ENCODE measurements at regions not wholly inside any gene's neighbourhood (a gene's known extent, or its start where the extent isn't known, plus 50 kb on each side); places are given as distances from the start of the nearest gene placed in this dataset.

DNA sequence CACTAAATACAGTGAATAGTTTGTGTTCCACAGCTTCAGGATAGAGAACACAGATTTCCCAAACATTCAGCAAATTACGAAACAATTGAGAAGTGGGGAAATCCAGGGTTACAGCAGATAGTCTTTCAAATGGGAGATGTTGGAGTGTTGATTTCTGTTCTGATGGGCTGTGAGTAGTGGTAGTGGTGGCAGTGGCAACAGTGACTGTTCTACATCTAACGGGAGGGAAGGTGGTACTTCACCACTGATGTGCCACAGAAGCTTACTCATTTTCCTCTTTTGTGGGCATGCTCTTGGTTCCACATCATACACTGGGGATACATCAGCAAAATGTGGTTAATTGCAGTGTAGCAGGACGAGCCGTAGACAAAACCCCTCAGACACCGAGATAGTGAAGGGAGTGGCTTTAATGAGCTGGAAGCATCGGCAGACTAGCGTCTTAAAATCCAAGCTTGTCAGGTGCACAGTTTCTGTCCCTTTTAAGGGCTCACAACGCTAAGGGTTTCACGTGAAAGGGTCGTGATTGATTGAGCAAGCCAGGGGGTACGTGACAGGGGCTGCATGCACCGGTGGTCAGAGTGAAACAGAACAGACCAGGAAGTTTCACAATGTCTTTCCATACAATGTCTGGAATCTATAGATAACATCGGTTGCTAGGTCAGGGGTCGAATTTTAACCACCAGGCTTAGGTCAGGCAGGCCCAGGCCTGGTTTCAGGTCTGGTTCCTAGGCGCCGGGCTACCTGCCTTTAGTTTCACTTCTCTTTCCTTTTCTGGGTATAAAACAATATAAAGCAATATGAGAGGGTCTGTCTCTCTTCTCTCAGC lies 330.6 kb upstream of the FBXO33 start:
- TF ChIP-seq, protein P1, sequence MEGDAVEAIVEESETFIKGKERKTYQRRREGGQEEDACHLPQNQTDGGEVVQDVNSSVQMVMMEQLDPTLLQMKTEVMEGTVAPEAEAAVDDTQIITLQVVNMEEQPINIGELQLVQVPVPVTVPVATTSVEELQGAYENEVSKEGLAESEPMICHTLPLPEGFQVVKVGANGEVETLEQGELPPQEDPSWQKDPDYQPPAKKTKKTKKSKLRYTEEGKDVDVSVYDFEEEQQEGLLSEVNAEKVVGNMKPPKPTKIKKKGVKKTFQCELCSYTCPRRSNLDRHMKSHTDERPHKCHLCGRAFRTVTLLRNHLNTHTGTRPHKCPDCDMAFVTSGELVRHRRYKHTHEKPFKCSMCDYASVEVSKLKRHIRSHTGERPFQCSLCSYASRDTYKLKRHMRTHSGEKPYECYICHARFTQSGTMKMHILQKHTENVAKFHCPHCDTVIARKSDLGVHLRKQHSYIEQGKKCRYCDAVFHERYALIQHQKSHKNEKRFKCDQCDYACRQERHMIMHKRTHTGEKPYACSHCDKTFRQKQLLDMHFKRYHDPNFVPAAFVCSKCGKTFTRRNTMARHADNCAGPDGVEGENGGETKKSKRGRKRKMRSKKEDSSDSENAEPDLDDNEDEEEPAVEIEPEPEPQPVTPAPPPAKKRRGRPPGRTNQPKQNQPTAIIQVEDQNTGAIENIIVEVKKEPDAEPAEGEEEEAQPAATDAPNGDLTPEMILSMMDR (IDR thresholded peaks at IDR 0.05; ENCODE audit: control insufficient read depth, extremely low read depth, insufficient read depth) = no peak
- no peak for DNase-seq (ENCODE audit: low read depth)
- H3K4me3 ChIP-seq (ENCODE audit: low read depth, low read length) = no peak overlapping the region

DNA sequence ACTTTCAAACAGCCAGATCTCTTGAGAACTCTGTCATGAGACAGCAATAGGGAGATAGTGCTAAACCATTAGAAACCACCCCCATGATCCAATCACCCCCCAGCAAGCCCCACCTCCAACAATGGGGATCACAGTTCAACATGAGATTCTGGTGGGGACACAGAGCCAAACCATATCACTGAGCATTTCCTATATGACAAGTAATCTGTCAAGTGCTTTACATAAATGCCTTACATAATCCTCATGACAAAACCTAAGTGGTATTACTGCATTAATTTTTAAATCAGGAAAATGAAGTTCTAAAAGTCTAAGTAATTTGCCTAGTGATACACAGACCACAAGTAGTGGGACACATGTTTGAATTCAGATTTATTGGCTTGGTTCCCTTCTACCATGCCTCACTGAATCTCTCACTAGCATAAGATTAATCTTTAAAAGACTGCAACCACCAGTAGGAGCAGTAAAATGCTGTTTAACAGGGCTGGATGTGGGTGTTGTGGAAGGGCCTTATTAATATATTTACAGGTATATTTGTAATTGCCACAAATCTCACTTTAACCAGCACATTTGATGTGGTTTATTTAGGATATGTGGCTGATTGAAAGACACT lies 323.1 kb upstream of the FBXO33 start:
- no peak for DNase-seq (ENCODE audit: low read depth)
- no peak overlapping the region for H3K4me3 ChIP-seq (ENCODE audit: low read depth, low read length)
- TF ChIP-seq, protein P1 (IDR thresholded peaks at IDR 0.05; ENCODE audit: control insufficient read depth, extremely low read depth, insufficient read depth) = no peak

- TF ChIP-seq, protein P1 (IDR thresholded peaks at IDR 0.05; ENCODE audit: control insufficient read depth, extremely low read depth, insufficient read depth) = no peak
- no peak for DNase-seq (ENCODE audit: low read depth)
- no peak overlapping the region for H3K4me3 ChIP-seq (ENCODE audit: low read depth, low read length)
These were observed 308.2 kb upstream of the FBXO33 start for GRCh38 chr14:39740454-39740853.

- TF ChIP-seq, protein P1 (IDR thresholded peaks at IDR 0.05; ENCODE audit: control insufficient read depth, extremely low read depth, insufficient read depth) = no peak
These were observed 307.6 kb upstream of the FBXO33 start for GRCh38 chr14:39739796-39740195.

DNA sequence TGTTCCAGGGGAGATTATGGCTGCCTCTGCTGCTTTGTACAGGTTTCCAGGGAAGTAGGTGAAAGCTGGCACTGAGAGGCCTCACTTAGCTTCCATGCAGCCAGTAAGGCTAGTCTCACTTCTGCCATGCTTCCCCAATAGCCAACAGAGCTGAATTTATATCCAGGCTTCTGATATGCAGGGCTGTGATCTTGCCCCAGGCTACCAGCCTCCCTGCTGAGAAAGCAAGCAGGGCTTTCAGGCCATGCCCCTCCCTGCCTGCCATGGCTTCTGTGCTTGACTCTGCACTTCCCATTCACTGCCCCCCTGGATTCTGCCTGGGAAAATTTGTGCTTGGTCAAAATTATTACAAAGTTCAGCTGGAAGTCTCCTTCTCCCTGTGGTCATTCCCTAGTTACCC lies 302.1 kb upstream of the FBXO33 start:
- no peak for DNase-seq (ENCODE audit: low read depth)
- TF ChIP-seq, protein P1 (IDR thresholded peaks at IDR 0.05; ENCODE audit: control insufficient read depth, extremely low read depth, insufficient read depth) = no peak

More at GRCh38 chr14:39739796-39740195, 307.6 kb upstream of the FBXO33 start:
- DNase-seq (ENCODE audit: low read depth) = no peak
- H3K4me3 ChIP-seq (ENCODE audit: low read depth, low read length) = no peak overlapping the region

DNA sequence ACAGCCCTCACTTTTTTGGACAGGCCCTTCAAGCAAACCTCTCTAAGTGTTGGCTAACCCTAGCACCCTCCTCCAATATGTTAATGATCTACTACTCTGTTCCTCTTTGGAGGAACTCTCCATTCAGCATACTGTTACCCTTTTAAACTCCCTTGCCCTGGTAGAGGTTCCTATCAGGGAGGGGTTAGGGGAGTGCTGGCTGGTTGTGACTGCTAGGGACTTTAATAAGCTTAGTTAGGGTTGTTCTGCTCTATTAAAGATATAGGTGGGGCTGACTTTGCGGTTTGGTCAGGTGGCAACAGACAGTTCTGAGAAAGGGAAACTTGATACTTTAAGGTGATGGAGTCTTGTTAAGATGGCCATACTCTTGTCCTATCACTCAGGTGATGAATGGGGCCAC lies 301.5 kb upstream of the FBXO33 start:
- H3K4me3 ChIP-seq (ENCODE audit: low read depth, low read length) = no peak overlapping the region
- DNase-seq (ENCODE audit: low read depth) = no peak

More for the DNA sequence above, 302.1 kb upstream of the FBXO33 start:
- no peak overlapping the region for H3K4me3 ChIP-seq (ENCODE audit: low read depth, low read length)

More for the DNA sequence above, 301.5 kb upstream of the FBXO33 start:
- TF ChIP-seq, protein P1 (IDR thresholded peaks at IDR 0.05; ENCODE audit: control insufficient read depth, extremely low read depth, insufficient read depth) = no peak

Measured in LNCaP clone FGC (cell line).